ENCODE measurements at regions not wholly inside any gene's neighbourhood (a gene's known extent, or its start where the extent isn't known, plus 50 kb on each side); places are given as distances from the start of the nearest gene placed in this dataset.

DNA sequence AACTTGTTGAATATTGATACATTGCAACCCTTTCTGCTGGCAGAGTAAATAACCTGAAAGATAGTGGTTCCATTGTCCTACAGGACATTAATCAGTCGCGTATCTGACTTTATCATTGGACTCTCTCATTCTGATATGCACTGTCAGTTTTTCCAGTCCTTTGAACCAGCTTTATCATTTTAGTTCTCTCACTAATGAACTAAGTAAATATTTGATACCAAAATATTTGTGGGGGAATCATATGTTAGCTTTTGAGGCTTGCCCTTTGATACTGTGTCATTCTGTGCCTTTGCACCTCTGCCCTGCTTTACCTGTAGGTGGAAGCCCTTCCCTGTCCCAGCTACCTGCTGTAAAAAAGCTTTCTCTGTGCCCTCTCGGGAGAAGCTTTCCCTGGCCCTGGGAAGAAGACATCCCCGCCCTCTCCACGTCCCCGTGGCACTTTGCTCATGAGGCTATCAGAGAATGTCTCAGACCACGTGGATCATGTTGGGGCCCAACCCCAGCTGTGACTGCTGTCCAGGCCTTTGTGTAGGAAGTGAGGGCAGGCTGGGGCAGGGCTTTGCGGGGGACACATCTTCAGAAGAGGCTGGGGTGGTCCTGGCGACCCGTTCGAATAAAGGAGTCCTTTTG, 117.8 kb upstream of the NXT1 start:
- peak; percentile 23 for ATAC-seq

GRCh38 chr20:23232219-23232581, 118.4 kb upstream of the NXT1 start:
- no peak for DNase-seq (ENCODE audit: low spot score)
- ATAC-seq = no peak

More for the DNA sequence above, 117.8 kb upstream of the NXT1 start:
- DNase-seq (ENCODE audit: low spot score) = no peak

- DNase-seq (ENCODE audit: low spot score) = no peak
- no peak for ATAC-seq
Measured at GRCh38 chr20:23231561-23232218, 118.9 kb upstream of the NXT1 start.

GRCh38 chr20:23230766-23231385, 119.7 kb upstream of the NXT1 start:
- DNase-seq (ENCODE audit: low spot score) (no peak), ATAC-seq (no peak)

DNA sequence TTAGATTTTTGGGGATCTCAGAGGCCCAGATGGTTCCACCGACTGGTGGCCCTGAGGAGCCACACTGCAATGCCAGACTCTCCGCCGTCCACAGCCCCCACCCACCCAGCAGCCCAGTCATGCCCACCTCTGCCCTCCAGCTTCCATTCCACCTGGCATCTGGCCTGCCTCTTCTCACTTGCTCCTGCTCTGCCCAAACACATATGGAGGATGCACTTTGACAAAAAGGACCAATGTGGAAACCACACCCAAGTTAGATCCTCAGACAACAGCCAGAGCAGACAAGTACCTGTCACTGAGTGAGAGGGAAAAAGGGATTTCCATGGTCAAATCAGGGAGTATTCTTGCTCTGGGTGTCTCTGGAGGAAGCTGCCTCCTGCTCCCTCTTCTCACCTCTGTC, 120.6 kb upstream of the NXT1 start:
- ATAC-seq = no peak
- DNase-seq (ENCODE audit: low spot score) = no peak

DNA sequence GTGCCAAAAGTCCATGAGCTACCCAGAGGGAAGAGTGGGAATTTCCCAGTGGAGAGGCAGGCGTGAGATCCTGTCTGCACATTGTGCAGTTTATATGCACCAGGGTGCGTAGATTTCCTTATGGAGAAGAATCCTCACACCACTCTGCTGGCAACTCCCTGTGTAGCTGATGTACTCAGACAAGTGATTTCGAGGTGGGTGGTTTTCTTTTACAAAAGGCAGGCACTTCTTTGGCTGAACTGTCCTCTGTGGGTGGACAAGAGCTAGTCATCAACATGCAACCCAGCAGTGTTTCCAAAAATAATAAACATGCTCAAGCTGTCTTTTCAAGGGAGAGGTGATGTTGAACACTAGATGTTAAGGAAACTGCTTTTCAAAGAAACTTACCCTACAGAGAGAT, 121.7 kb upstream of the NXT1 start:
- no peak for ATAC-seq
- DNase-seq (ENCODE audit: low spot score) = no peak

GRCh38 chr20:23227976-23228375, 122.6 kb upstream of the NXT1 start:
- ATAC-seq = no peak
- DNase-seq (ENCODE audit: low spot score) = no peak

GRCh38 chr20:23227274-23227673, 123.3 kb upstream of the NXT1 start:
- no peak for DNase-seq (ENCODE audit: low spot score)
- no peak for ATAC-seq

DNA sequence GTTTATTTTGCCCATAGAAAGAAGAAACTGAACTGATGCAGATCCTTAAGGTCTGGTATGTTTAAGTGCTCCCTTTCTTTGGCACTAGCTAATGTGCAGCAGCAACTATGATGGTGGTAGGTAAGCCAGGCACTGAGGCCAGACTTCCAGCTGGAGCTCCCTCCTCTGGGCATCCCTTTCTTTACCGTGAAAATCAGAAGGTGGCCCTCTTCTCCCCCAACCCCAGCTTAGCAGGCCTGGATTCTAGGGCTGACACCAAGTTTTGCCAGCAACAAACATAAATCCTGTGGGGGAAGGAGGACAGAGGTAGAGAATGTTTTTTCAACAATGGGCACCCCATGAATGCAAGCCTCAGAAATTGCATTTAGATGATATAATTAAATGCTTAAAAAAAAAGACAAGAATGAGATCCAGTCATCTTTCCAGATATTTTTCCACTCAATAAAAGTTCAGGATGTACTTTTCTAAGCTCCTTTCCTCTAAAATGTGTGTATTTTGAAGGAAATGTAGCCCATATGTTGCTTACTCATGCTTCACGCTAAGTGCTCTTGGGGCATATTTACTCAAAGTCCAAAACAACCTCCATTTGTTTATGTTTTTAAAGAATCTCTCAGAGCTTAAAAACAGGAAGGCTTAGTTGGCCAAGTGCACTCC, 123.9 kb upstream of the NXT1 start:
- ATAC-seq = no peak
- no peak for DNase-seq (ENCODE audit: low spot score)

DNA sequence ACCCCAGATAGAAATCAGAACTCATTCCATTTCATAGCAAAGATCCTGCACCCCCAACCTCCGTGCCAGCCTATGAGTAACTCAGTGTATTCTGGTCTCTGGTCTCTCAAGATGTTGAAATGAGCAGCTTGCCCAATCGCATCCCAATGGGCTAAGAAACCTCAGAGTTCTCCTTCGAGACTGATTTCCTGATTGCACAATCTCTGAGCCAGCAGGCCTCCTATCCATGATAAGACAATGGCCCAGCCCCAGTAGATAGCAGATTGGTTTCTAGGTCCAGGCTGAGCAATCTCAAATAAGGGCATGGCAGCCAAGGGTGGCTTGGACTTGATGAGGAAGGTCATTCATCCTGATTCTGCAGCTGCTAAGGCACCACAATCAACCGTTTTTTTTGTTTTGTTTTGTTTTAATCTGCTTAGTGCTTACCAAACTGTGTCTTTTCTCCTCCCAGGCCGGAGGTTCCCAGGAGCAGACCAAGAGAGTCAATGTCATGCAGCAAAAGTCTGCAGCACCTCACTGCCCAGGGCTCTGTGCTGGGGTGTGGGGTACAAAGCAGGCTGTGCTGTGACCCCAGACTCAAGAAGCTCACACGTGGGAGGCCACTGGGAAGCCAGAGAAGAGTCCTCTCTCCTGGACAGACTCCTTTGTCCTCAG, 125.1 kb upstream of the NXT1 start:
- ATAC-seq (peak; percentile 17), DNase-seq (ENCODE audit: low spot score) (no peak)

DNA sequence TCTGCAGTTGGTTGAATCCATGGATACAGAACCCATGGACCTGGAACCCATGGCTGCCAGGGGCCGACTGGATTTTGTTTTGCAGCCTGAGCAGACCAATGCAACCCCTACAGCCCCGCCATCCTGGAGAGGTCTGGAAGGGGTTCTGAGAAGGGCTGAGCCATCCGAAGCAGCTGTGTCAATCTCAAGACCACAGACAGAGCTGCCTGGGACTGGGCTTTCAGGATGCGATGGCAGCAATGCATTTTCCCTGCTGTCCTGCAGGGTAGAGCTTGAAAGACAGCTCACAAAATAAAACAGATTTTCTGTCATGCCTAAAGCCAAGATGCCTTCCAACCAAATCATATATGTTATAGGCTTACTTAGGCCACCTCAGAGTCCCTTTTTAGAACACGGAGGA, 125.8 kb upstream of the NXT1 start:
- DNase-seq (ENCODE audit: low spot score) (no peak), ATAC-seq (no peak)

DNA sequence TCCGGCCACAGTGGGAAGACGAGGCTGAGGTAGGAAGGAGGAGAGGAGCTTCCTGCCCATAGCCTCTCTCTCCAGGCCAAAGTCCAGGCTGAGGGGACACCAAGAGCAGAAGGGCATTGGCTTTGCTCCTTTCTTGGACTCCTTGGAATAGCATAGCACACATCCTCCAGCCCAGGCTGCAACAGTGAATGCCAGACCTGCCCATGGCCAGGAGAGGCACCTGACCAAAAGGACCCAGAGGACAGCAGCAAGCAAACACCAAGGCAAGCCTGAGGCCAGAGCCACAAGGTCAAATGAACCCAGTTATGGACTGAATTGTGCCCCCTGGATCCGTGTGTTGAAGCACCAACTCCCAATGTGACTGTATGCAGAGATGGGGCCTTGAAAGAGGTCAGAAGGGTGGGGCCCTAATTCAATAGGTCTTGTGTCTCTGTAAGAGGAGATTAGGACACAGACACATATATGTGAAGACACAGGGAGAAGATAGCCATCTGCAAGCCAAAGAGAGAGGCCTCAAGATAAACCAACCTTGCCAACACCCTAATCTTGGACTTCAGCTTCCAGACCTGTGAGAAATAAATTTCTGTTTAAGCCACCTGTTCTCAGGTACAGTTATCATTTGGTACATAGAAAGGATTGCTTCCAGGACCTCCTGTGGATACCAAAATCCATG, 126.5 kb upstream of the NXT1 start:
- DNase-seq (ENCODE audit: low spot score) = no peak
- no peak for ATAC-seq

DNA sequence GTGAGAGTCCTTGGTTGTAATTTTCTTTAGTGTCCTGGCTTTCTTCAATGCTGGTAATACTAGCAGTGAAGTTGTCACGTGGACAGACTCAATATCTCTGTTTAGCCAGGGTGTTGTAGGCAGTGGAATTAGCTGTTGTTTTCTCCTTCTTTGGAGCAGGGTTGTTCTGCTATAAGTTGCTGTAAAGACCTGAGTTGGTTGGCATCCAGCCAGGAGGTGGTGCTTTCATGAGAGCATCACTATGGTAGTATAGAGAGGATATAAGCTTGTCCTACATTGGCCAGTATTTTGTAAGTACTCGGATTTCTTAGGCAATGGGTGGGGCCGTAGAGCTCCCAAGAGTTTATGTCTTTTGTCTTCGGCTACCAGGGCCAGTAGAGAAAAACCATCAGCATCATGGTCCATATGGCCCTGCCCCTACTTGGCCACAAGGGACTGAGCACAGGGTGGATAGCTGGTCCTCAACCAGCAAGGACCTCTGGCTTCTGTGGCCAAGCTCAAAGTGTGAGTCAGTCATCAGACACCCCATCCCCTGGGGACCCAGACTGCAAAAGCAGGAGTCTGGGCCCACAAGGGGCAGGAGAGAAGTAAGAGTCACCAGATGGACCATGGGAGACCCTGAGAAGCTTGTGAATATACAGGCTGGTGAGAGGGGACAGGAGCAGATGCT, 127.9 kb upstream of the NXT1 start:
- ATAC-seq (no peak), DNase-seq (ENCODE audit: low spot score) (no peak)

- ATAC-seq = no peak
- DNase-seq (ENCODE audit: low spot score) = no peak
Measured at GRCh38 chr20:23217023-23217422, 130.9 kb upstream of the CD93 start.

GRCh38 chr20:23215344-23215995, 129.3 kb upstream of the CD93 start:
- DNase-seq (ENCODE audit: low spot score) (no peak), ATAC-seq (no peak)

- no peak for DNase-seq (ENCODE audit: low spot score)
- ATAC-seq = no peak
Measured at GRCh38 chr20:23214903-23215302, 128.8 kb upstream of the CD93 start.

- ATAC-seq = no peak
- no peak for DNase-seq (ENCODE audit: low spot score)
Measured at GRCh38 chr20:23212464-23212995, 126.4 kb upstream of the CD93 start.

- ATAC-seq = no peak
- DNase-seq (ENCODE audit: low spot score) = no peak
Measured at GRCh38 chr20:23212011-23212410, 125.9 kb upstream of the CD93 start.

DNA sequence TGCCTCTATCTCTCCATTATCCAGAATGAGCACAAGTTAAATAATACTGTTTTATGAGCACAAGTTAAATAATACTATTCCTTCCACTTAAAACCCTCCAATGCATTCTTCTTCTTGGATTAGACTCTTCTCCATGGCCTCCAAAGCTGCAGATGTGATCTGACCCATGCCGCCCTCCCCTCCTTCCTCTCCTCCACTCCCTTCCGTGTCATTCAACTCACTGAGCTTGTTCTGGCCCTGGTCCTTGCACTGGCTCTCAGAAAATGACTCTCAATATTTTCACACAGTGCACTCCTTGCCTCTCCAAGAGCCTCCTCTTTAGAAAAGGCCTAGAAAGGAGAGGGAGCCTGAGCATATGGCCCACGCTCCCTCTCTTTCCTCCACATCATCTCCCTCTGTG, 125.0 kb upstream of the CD93 start:
- ATAC-seq (no peak), DNase-seq (ENCODE audit: low spot score) (no peak)

All from left lobe of liver (tissue), 2 donors.